GM10266 (cell line): ENCODE measurements at regions not wholly inside any gene's neighbourhood (a gene's known extent, or its start where the extent isn't known, plus 50 kb on each side); places are given as distances from the start of the nearest gene placed in this dataset.
"Not testable (repeated sequence)": the region's sequence is repeated elsewhere in the genome, so short reads cannot be mapped to it uniquely, and the experiment has no call there.

Source experiments
- DNase-seq: peaks from one replicate; pipeline ENCODE4 v3.0.0; 2012; ENCODE audit errors: extremely low spot score
- TF ChIP-seq, protein P1 (sequence below): IDR thresholded peaks from 2 replicates; pipeline ENCODE4 v1.5.1; 2012; ENCODE audit warnings: mild to moderate bottlenecking, low read depth; ENCODE audit not compliant: control insufficient read depth, insufficient read depth; ENCODE audit errors: missing control alignments

DNA sequence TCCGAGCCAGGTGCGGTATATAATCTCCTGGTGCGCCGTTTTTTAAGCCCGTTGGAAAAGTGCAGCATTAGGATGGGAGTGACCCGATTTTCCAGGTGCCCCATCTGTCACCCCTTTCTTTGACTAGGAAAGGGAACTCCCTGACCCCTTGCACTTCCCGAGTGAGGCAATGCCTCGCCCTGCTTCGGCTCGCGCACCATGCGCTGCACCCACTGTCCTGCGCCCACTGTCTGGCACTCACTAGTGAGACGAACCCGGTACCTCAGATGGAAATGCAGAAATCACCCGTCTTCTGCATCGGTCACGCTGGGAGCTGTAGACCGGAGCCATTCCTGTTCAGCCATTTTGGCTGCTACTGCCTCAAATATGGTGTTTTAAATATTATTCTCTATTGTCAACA lies 198.0 kb downstream of the MEIS1 start:
- DNase-seq: not testable (repeated sequence)

DNA sequence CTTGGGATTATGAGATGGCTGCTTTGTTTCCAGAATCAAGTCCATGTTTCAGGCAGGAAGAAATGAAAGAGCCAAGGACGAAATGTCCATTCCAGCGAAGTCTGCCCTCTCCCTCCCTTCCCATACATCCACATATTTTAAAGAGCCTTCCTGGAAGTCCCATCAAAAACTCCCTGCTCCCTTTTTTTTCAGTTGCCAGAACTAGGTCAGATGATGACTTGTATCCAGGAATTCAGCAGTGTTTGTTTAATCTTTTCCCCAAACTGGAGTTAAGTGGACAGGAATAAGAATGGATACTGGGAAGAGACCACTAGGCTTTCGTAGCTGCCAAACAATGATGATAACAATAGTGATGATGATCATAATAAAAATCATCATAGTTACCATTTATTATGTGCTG lies 198.7 kb downstream of the MEIS1 start:
- DNase-seq: no peak
- TF ChIP-seq, protein P1, sequence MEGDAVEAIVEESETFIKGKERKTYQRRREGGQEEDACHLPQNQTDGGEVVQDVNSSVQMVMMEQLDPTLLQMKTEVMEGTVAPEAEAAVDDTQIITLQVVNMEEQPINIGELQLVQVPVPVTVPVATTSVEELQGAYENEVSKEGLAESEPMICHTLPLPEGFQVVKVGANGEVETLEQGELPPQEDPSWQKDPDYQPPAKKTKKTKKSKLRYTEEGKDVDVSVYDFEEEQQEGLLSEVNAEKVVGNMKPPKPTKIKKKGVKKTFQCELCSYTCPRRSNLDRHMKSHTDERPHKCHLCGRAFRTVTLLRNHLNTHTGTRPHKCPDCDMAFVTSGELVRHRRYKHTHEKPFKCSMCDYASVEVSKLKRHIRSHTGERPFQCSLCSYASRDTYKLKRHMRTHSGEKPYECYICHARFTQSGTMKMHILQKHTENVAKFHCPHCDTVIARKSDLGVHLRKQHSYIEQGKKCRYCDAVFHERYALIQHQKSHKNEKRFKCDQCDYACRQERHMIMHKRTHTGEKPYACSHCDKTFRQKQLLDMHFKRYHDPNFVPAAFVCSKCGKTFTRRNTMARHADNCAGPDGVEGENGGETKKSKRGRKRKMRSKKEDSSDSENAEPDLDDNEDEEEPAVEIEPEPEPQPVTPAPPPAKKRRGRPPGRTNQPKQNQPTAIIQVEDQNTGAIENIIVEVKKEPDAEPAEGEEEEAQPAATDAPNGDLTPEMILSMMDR: no peak

DNA sequence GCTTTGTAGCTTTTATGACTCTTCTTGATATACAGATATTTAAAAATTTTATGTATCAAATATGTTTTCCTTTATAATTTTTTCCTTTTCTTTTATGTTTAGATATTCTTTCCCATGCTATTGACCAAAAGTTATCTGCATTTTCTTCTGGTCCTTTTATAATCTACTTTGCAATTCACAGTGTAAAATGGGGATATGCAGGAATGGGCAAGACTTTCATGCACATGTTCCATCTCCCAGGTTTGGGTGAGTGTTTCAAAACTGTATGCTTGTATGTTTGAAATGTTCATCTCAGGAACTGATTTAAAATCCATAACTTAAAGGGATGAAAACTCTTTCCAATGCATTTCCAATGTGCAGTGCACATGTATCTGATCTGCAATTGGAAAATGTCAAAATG lies 199.9 kb downstream of the MEIS1 start:
- TF ChIP-seq, protein P1: no peak
- no peak for DNase-seq

DNA sequence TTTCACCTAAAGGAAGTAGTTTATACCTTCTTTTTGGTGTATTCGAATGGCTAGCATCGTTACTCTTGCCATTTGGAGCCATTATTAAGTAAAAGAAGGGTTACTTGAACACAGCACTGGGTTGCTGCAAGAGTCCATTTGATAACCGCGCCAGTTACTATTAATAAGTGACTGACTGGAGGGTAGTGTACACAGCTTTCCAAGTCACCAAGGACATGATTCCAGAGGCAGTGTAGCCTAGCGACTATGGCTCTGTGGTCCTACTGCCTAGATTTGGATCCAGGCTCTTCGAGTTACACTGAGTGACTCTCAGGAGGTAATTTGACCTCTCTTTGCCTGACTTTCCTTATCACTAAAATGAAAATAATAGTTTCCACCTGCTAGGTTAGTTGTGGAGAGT lies 206.8 kb downstream of the MEIS1 start:
- TF ChIP-seq, protein P1: no peak

DNA sequence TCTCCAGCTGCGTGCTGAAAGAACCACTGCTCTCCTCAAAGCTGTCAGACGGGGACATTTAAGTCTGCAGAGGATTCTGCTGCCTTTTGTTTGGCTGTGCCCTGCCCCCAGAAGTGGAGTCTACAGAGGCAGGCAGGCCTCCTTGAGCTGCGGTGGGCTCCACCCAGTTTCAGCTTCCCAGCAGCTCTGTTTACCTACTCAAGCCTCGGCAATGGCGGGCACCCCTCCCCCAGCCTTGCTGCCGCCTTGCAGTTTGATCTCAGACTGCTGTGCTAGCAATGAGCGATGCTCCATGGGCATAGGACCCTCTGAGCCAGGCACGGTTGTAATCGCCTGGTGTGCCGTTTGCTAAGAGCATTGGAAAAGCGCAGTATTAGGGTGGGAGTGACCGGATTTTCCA lies 213.2 kb downstream of the MEIS1 start:
- DNase-seq: not testable (repeated sequence)

More for the DNA sequence above, 206.8 kb downstream of the MEIS1 start:
- DNase-seq: no peak

DNA sequence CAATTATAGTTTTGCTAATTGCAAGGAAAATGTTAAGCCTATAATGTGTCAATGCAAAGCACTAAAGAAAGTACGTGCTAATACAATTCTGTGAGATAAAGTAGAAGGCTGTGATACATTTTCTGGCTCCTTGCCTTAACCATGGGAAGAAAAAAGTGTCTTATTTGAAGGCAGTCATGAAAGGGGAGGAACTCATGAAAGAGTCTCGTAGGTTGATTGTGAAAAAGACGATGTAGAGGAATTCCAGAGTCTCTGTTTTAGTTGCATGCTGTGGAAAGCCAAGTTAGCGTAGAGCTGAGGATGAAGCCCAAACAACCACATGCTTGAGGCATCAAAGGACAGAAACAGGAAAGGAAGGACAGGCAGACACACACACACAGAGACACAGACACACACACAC lies 214.1 kb downstream of the MEIS1 start:
- no peak for DNase-seq
- TF ChIP-seq, protein P1: no peak

DNA sequence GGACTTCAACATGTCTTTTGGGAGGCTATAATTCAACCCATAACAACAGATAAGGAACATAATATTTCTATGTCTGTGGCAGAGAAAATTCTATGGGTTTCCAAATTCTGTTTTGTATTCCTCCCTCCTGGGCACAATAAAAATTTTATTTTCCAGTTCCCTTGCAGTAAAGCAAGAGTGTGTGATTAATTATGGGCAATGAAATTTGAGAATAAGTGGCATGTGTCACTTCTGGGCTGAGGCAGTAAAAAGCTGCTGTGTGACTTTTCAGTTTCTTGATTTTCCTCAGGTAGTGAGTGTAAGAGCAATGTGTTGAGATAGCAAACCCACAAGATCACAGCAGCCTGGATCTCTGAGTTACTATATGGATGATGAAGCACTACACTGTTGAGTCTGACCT lies 216.4 kb downstream of the MEIS1 start:
- DNase-seq: no peak

DNA sequence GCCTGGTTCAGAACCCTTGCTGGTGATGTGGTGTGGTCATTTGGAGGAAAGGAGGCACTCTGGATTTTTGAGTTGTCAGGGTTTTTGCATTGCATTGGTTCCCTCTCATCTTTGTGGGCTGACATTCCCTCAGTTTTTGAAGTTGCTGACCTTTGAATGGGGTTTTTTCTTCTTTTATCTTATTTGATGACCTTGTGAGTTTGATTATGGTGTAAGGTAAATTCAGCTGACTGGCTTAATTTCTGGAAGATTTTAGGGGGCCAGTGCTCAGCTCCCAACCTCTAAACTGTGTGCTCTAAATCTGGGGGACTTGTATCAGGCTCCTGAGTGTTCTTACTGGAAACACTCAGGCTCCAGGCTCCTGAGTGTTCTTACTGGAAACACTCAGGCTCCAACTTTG lies 225.9 kb downstream of the MEIS1 start:
- TF ChIP-seq, protein P1: no peak
- no peak for DNase-seq

More for the DNA sequence above, 216.4 kb downstream of the MEIS1 start:
- TF ChIP-seq, protein P1: no peak
